HFFc6 (cell line): ENCODE measurements at regions not wholly inside any gene's neighbourhood (a gene's known extent, or its start where the extent isn't known, plus 50 kb on each side); places are given as distances from the start of the nearest gene placed in this dataset.
"Not testable (repeated sequence)": the region's sequence is repeated elsewhere in the genome, so short reads cannot be mapped to it uniquely, and the experiment has no call there.

ENCODE experiments used
- DNase-seq: peaks from one replicate; pipeline ENCODE4 v3.0.0-alpha.2; 2018
- H3K27ac Mint-ChIP-seq: 2 replicates; pipeline ENCODE4 v1.8.0; 2020; ENCODE audit warnings: mild to moderate bottlenecking, mixed read lengths
- H3K27me3 Mint-ChIP-seq: 2 replicates; pipeline ENCODE4 v1.8.0; 2021; ENCODE audit warnings: mild to moderate bottlenecking, moderate library complexity, mixed read lengths; ENCODE audit not compliant: insufficient read depth
- H3K36me3 Mint-ChIP-seq: 2 replicates; pipeline ENCODE4 v1.8.0; 2021; ENCODE audit warnings: low read depth, mixed read lengths
- H3K4me1 Mint-ChIP-seq: 2 replicates; pipeline ENCODE4 v1.8.0; 2020; ENCODE audit warnings: low read depth, mixed read lengths
- H3K4me3 Mint-ChIP-seq: 2 replicates; pipeline ENCODE4 v1.8.0; 2020; ENCODE audit warnings: mild to moderate bottlenecking, moderate library complexity, mixed read lengths
- H3K9me3 Mint-ChIP-seq: 2 replicates; pipeline ENCODE4 v1.8.0; 2020; ENCODE audit warnings: mild to moderate bottlenecking, mixed read lengths
- CTCF ChIP-seq: fragments of 200-600 bp; sonication (generic); IDR thresholded peaks from 2 replicates; pipeline ENCODE4 v1.5.0; 2021; ENCODE audit warnings: antibody characterized with exemption, mild to moderate bottlenecking

- H3K27me3 Mint-ChIP-seq: no peaks in the 10 kb centered on the region; the same call in none of the 2 replicates
- H3K9me3 Mint-ChIP-seq: no peaks in the 10 kb centered on the region
- H3K27ac Mint-ChIP-seq: no peak overlapping the region
- no peak overlapping the region for H3K4me3 Mint-ChIP-seq
- no peaks in the 10 kb centered on the region for H3K4me1 Mint-ChIP-seq
- H3K36me3 Mint-ChIP-seq: no peaks in the 10 kb centered on the region
- DNase-seq: no peak
- TF ChIP-seq CTCF: peak; percentile 66
These were observed 53.9 kb upstream of the HEPH start for GRCh38 chrX:66110112-66110511.

- not testable (repeated sequence) for H3K4me1 Mint-ChIP-seq, H3K27ac Mint-ChIP-seq, H3K36me3 Mint-ChIP-seq, H3K9me3 Mint-ChIP-seq, DNase-seq, H3K27me3 Mint-ChIP-seq, H3K4me3 Mint-ChIP-seq
These were observed 56.2 kb upstream of the HEPH start for GRCh38 chrX:66107860-66108259.

GRCh38 chrX:66102398-66102797, 61.6 kb upstream of the HEPH start:
- not testable (repeated sequence) for H3K4me3 Mint-ChIP-seq, H3K27ac Mint-ChIP-seq, DNase-seq, H3K36me3 Mint-ChIP-seq, H3K4me1 Mint-ChIP-seq, H3K27me3 Mint-ChIP-seq, H3K9me3 Mint-ChIP-seq

- peaks cover 7% of the 10 kb centered on the region for H3K9me3 Mint-ChIP-seq
- DNase-seq: no peak
- no peak overlapping the region for H3K4me3 Mint-ChIP-seq
- TF ChIP-seq CTCF: no peak
- H3K4me1 Mint-ChIP-seq: no peaks in the 10 kb centered on the region
- no peak overlapping the region for H3K27ac Mint-ChIP-seq
- H3K36me3 Mint-ChIP-seq: no peaks in the 10 kb centered on the region
- no peaks in the 10 kb centered on the region for H3K27me3 Mint-ChIP-seq
These were observed 58.3 kb upstream of the VSIG4 start for GRCh38 chrX:66098162-66098561.

GRCh38 chrX:66096987-66097386, 57.1 kb upstream of the VSIG4 start:
- peaks cover 10% of the 10 kb centered on the region for H3K9me3 Mint-ChIP-seq
- not testable (repeated sequence) for H3K36me3 Mint-ChIP-seq, H3K4me1 Mint-ChIP-seq, DNase-seq, H3K27me3 Mint-ChIP-seq, H3K4me3 Mint-ChIP-seq, H3K27ac Mint-ChIP-seq

- not testable (repeated sequence) for H3K36me3 Mint-ChIP-seq, H3K4me3 Mint-ChIP-seq, DNase-seq, H3K4me1 Mint-ChIP-seq, H3K27me3 Mint-ChIP-seq, H3K27ac Mint-ChIP-seq
- H3K9me3 Mint-ChIP-seq: peaks cover 10% of the 10 kb centered on the region
These were observed 50.1 kb upstream of the VSIG4 start for GRCh38 chrX:66090004-66090403.
